NB4 (cell line): ENCODE measurements at regions not wholly inside any gene's neighbourhood (a gene's known extent, or its start where the extent isn't known, plus 50 kb on each side); places are given as distances from the start of the nearest gene placed in this dataset.

ENCODE experiments used
- CTCF ChIP-seq: IDR thresholded peaks from one replicate; pipeline ENCODE4 v1.5.1; 2012; ENCODE audit warnings: low read depth, low read length
- POLR2A ChIP-seq: IDR thresholded peaks from 2 replicates; pipeline ENCODE4 v1.6.1; 2011; ENCODE audit warnings: mild to moderate bottlenecking; ENCODE audit not compliant: insufficient read length; ENCODE audit errors: extremely low read depth

- TF ChIP-seq CTCF (no peak), POLR2A (no peak)
These were observed 316.9 kb downstream of the CDH2 start for GRCh38 chr18:27860011-27860410.
